ENCODE measurements at regions not wholly inside any gene's neighbourhood (a gene's known extent, or its start where the extent isn't known, plus 50 kb on each side); places are given as distances from the start of the nearest gene placed in this dataset.

DNA sequence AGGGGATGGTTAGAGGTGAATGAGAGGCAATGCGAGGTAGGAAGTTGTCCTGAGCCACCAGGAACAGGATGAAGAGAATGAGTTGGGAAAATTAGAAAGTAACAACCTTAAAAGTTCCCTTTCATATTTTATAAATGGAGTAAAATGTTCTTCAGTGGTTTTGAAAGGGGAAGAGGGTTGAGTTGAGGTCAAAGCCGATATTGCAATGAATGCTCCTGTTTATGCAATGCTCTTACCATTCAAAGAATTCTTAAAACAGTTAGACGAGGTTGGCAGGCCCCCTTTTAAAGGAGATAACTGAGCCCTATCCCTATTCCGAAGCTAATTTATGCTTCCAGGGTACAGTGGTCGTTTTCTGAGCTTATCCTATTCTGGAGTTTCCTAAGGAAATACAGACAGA is 2110.3 kb upstream of the CELF4 start:
- TF ChIP-seq YY1 (IDR thresholded peaks at IDR 0.05; ENCODE audit: low read depth, low read length): no peak
- no peak for TF ChIP-seq RXRA (IDR thresholded peaks at IDR 0.05; ENCODE audit: insufficient read depth, low read depth, low read length)
- TF ChIP-seq, protein P1, sequence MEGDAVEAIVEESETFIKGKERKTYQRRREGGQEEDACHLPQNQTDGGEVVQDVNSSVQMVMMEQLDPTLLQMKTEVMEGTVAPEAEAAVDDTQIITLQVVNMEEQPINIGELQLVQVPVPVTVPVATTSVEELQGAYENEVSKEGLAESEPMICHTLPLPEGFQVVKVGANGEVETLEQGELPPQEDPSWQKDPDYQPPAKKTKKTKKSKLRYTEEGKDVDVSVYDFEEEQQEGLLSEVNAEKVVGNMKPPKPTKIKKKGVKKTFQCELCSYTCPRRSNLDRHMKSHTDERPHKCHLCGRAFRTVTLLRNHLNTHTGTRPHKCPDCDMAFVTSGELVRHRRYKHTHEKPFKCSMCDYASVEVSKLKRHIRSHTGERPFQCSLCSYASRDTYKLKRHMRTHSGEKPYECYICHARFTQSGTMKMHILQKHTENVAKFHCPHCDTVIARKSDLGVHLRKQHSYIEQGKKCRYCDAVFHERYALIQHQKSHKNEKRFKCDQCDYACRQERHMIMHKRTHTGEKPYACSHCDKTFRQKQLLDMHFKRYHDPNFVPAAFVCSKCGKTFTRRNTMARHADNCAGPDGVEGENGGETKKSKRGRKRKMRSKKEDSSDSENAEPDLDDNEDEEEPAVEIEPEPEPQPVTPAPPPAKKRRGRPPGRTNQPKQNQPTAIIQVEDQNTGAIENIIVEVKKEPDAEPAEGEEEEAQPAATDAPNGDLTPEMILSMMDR (IDR thresholded peaks at IDR 0.05; ENCODE audit: control extremely low read depth in 1 of 3, insufficient read depth in 1 of 3, low read depth in 1 of 3, low read length in 3 of 3): no peak
- TF ChIP-seq SRF (IDR thresholded peaks at IDR 0.05; ENCODE audit: low read depth, low read length): no peak
- TF ChIP-seq GABPA (IDR thresholded peaks at IDR 0.05; ENCODE audit: borderline replicate concordance, insufficient read depth, low read length): no peak
- no peak for TF ChIP-seq KDM5A (IDR thresholded peaks at IDR 0.05; ENCODE audit: low read length)
- no peak for TF ChIP-seq CEBPB (IDR thresholded peaks at IDR 0.05; ENCODE audit: low read depth, low read length)
- no peak for TF ChIP-seq SIN3A (conservative IDR thresholded peaks at IDR 0.05 in 1 of 2, IDR thresholded peaks at IDR 0.05 in 1 of 2; ENCODE audit: low read depth in 1 of 2, low read length in 2 of 2)

Measured in H1 (cell line).